ENCODE measurements at regions not wholly inside any gene's neighbourhood (a gene's known extent, or its start where the extent isn't known, plus 50 kb on each side); places are given as distances from the start of the nearest gene placed in this dataset.
"Not testable (repeated sequence)": the region's sequence is repeated elsewhere in the genome, so short reads cannot be mapped to it uniquely, and the experiment has no call there.

GRCh38 chr4:3602886-3603645 is 70.8 kb upstream of the LRPAP1 start:
- TF ChIP-seq POLR2AphosphoS5, TAF1 (IDR thresholded peaks at IDR 0.05; ENCODE audit: low read depth, low read length): not testable (repeated sequence)

Data from GM12891 (cell line).